Right hindlimb (tissue), 1 donor: ENCODE measurements at regions not wholly inside any gene's neighbourhood (a gene's known extent, or its start where the extent isn't known, plus 50 kb on each side); places are given as distances from the start of the nearest gene placed in this dataset.
"Not testable (repeated sequence)": the region's sequence is repeated elsewhere in the genome, so short reads cannot be mapped to it uniquely, and the experiment has no call there.

Experiments
- DNase-seq: peaks from one replicate; pipeline ENCODE4 v3.0.0-alpha.2; 2018

DNA sequence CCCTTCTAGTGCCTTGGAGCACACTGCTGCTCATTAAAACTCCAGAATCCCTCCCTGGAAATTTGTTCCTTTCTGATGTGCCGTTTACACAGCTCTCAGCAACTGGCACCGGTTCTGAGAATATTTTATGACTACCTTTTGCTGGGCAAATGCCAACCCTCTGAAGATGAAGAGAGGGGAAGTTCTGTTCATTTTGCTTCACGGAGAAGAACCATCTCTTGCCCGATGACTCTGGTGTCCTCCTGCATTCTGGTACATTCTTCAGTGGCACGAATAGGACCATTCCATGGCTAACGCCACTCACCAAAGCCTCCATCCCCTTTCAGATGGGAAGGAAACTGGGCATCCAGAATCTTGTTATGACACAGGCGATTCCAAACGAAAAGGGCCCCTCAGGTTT lies 96.2 kb upstream of the SIM2 start:
- DNase-seq, result no peak

DNA sequence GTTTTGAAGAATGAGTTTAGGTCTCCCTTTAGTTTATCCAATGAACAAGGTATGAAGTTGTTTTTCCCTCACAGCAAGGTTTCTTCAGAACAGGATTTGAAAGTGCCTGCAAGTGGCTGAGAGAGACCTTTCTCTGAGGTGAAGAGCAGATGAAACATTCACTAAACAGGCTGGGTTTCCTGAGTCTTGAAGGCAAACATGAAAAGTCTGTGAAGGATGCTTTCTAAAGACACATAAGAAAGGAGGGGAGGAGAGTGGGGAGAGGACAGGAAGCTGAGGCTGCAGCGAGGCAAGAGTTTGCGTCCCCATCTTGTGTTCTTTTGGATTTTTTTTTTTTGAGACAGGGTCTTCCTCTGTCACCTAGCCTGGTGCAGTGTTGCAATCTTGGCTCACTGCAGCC lies 95.7 kb upstream of the SIM2 start:
- no peak for DNase-seq

DNA sequence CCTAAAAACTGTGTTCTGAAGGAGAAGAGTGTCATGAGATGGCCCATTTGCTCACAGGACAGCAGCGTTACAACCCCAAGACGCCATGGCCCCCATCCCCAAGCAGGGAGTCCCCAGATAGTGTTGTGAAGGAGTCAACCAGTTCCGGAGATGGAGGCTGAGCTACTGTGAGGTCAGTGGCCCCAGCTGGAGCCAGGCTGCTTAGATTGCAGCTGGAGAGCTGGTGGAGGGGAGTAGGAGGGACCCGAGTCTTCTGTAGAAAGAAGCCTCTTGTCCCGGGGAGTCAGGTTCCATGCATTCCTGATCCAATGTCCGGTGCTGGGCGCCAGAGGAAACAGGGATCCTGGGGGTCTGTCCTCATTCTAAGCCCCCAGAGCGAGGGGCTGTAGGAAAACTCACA lies 93.5 kb upstream of the SIM2 start:
- no peak for DNase-seq

DNA sequence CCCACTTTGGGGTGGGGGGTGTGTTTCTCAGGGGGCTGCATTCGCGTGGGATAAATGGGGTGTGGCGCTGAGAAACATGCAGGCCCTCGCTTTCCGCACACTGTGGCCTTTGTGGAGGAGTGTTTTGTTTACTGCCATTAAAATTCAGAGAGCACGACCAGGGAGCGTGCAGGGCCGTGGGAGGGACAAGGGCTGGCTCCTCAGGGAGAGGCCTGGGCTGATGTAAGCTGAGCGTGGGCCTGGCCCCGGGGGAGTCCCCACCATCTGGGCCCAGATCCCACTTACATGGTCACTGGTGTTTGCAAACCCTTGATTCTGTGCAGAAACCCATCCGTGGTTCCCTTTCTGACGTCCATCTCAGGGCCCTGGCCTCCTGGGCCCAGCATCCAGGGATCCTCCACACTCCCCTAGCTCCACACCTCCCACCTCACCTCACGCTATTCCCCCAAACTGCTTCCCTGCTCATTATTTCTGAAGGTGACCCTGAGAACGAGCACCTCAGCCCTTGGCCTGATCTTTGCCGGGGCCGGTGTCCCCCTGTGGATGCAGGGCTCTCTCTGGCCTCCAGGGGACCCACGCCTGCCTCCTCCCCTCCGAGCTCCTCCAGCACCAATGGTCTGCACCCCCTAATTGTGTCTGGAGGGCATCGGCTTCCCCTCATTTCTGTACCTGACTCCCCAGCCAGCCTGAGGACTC lies 92.5 kb upstream of the SIM2 start:
- no peak for DNase-seq

DNA sequence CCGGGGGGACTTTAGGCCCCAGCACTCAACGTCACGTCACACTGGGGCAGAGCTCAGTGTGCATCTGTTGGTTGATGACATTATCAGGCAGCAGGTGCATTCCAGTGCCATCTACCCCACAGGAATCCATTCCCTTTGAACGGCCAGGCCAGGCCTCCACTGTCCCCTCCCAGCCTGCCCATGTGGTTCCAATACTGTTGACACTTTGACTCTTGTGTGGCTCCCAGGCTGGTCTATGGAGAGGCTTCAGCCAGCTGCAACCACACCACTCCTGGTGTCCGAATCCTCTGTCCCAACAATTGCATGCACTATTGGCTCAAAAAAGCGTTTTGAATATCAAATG lies 92.0 kb upstream of the SIM2 start:
- DNase-seq, result no peak

DNA sequence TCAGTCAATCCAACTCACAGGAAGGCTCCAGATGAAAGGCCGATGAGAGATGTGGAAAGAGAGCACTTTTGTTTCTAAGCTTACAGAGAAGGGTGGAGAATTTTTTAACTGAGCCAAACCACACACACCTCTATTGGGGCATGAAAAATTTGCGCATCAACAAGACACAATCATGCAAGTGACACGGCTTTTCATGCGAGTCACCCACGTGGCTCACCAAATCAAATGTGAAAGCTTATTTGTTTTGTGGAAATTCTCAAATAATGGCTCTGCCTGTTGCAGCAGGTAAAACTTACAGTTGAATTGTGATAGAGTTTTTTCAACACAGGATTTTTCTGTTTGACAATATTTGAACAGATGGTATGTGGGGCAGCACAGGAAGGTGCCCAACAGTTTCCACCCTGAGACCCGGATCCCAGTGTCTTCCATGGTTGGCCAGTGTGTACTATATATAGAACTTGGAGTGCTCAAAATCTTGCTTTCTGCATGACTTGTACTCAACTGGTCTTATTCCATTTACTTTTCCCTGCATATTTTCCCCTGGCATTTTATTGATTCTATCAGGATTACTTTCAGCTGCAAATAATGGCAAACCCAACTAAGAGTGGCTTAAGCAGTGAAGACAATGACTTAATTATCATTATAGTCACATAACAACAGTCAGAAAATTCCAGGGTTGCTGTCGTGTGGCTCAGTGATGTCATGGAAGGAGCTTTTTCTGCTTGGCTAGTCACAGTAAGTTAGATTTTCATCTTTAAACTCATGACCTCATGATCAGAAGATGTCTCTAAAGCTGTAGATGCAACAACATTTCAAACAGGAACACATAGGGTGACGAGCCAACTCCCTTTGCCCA lies 90.6 kb upstream of the SIM2 start:
- DNase-seq, result no peak

DNA sequence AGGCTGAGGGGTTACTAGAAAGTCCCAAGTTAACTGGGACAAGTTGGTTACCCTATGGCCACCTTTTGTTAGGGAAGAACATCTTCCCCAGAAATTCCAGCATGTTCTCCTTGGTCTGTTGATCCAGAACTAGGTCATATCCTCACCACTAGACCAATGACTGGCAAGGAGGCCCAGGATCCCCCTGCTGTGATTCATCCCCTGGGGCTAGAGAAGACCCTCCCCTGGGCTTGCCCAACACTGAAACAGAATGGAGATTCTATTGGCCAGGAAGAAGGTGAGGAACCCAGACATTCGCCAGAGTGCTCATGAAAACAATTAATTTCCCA lies 90.1 kb upstream of the SIM2 start:
- DNase-seq, result no peak

DNA sequence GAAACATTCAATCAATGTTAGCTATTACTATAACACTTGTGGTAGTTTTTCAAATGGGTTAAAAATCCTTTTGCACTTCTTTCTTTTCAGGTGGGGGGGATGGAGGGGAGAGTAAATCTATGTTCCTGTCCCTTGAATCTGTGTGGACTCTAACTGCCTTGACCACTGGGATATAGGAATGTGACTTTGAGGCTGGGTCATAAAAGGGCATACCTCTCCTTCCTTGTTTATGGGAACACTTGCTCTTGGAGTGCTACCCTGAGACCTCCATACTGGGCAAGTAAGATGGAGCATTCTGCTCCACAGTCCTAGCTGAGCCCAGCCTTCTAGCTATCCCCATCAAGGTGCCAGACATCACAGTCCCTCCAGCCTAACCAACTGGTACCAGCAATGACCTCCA lies 89.3 kb upstream of the SIM2 start:
- no peak for DNase-seq

DNA sequence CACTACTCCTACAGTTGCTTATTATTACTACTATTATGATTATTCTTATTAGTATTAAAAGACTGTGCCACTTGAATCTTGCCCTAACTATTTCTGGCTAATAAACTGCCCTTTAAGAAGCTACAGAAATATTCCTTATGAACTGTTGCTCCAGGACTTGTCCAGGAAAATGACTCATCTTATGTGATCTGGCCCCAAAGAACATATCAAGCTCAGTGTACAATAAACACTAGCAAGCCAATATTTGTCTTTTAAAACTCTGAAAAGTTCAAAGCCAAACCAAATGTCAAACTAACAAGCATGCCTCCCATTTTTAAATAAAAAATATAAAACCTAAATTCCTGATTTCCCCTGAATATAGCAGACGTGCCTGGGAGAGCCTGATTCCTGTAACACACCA lies 88.7 kb upstream of the SIM2 start:
- DNase-seq, result no peak

DNA sequence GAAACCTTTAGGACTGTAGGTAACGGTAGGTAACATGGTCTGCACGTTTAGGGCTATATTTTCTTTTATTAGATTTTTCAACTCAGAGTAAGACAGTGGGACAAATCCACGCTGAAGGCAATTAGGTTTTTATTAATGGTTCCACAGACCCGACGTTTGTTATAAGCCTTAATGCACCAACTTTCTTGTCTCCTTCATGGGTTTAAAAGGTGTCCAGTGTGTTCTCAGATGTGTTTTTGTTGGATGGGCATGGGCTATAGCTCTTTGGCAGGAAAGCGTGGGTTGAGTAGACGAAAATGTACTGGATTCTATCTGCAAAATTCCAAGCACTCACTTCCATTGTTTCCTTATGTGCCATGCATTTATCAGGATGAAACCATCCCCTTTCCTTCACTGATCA lies 88.0 kb upstream of the SIM2 start:
- DNase-seq, result no peak

DNA sequence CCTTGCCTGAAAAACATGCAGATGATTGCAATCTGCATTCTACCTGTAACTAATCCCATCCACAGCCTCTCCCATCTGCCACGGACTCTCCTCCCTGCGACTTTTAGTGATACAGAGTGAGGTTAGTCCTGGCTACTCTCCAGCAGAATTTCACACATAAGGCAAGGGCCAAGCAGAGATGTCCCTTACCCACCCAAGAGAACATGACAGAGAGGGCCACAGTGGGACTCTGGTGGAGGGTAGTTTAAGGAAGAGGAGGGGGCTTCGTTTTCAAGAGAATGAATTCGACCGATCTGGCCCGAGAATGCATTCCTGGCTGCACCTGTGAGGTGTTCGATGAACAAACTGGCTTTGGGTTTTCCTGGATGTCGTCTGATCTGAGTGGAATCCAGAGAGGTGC lies 87.5 kb upstream of the SIM2 start:
- no peak for DNase-seq

DNA sequence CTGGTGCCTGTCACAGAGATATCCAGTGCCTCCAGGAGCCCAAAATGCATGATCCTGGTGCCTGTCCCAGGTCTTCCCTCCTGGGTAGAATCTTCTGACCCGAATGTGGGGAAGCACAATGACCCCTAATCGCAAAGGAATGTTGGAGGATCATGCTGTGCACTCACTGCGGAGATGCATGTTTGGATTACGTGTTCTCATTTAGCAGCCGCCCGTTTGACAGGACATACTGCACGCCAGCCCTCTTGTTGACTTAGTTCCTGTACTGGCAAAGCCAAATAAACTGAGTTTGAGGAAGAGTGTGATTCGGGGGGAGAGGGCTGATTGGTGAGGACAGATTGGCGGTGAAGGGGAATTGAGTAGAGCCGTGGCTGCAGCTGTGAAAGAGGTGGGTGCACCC lies 85.9 kb upstream of the SIM2 start:
- no peak for DNase-seq

DNA sequence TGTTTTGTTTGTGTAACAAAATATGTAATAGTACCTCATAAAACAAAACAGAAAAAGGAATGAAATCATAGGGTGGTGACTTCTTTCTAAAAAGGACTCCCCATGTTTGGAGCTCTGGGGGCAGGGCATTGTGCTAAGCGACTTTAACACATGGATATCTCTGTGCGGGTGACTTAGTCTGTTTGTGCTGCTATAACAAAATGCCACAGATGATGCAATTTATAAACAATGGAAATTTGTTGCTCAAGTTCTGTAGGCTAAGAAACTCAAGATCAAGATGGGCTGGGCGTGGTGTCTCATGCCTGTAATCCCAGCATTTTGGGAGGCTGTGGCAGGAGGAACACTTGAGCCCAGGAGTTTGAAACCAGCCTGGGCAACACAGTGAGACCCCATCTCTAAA lies 85.4 kb upstream of the SIM2 start:
- DNase-seq, result no peak

DNA sequence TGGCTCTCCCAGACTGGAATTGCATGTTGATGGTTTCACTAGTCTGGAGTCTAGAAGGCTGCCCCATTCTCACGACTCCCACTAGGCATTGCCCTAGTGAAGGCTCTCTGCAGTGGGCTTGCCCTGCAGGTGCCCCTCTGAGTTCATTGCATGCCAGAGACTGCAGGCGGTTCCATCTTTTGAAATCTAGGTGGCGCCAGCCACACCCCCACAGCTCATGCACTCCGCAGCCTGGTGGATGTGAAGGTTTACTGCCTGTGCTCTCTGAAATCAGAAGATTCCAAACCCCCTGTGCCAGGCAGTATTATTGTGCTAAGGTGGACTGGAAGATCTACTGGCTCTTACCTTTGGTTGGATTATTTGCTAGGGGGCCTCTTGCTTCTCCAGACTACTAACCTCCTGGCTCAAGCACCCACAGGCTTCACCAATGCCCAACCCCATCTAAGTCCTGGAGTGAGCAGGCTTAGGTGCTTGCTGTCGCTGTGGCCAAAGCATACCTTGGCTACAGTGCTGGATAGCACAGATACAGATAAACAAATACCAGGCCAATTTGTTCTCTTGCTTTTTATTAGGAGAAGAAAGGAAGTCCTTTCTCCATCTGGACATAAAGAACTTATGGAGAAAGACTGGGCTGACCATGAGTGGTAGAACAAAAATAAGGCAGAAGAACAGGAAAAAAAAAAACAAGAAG lies 83.5 kb upstream of the SIM2 start:
- no peak for DNase-seq

DNA sequence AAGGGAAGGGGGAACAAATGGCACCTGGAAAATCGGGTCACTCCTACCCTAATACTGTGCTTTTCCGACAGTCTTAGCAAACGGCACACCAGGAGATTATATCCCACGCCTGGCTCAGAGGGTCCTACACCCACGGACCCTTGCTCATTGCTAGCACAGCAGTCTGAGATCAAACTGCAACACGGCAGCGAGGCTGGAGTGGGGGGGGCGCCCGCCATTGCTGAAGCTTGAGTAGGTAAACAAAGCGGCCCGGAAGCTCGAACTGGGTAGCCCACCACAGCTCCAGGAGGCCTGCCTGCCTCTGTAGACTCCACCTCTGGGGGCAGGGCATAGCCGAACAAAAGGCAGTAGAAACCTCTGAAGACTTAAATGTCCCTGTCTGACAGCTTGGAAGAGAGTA lies 82.1 kb upstream of the SIM2 start:
- not testable (repeated sequence) for DNase-seq

DNA sequence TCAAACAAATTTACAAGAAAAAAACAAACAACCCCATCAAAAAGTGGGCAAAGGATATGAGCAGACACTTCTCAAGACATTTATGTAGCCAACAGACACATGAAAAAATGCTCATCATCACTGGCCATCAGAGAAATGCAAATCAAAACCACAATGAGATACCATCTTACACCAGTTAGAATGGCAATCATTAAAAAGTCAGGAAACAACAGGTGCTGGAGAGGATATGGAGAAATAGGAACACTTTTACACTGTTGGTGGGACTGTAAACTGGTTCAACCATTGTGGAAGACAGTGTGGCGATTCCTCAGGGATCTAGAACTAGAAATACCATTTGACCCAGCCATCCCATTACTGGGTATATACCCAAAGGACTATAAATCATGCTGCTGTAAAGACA lies 77.1 kb upstream of the SIM2 start:
- not testable (repeated sequence) for DNase-seq

DNA sequence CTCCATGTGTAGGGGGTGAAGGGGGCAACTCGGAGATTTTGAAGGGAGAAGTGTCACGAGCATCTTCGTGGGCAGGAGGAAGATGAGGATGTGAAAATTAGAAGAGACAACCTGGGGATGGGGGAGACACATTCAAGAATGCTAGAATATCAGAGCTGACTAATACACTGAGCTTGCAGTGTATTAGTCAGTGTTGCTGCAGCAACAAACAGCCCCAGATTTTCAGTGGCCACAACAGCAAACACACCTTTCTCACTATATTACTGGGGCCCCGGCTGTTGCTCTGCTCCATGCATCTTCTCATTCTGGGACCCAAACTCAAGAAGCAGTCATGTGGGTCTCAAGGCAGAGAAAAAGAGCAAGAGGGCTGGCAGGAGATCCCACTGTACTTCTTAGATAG lies 74.8 kb upstream of the SIM2 start:
- no peak for DNase-seq

DNA sequence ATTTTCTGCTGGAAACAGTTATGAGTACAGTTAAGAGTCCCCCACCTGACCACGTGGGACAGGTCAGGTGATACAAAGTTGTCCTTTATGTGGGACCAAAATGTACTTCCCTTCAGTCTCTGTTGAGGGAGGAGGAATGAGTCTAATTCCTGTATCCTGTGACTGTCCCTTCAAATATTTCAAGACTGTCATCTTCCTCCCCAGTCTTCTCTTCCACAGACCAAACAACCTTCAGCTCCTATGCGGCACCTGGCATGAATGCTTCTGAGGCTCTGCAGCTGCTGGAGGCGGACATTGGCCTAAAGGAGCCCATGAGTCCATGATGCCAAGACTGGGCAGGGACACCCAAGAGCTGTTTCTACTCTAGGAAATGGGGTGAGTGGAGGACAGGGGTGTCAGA lies 72.1 kb upstream of the SIM2 start:
- DNase-seq, result no peak

DNA sequence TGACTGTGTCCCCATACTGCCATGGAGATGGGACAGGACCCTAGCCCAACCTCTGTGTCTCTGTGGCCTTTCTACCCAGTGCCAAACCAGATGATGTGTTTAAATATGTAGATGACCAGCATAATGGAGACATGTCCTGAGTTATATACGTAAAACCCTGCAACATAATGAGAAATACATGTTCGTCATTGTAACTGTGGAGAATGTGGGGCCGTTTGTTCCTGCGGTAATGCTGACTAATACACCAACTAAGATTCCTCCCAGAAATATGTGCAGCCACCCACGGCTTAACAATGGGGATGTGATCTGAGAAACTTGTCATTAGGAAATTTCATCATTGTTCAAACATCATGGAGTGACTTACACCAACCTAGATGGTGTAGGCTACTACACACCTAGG lies 71.7 kb upstream of the SIM2 start:
- DNase-seq, result no peak

DNA sequence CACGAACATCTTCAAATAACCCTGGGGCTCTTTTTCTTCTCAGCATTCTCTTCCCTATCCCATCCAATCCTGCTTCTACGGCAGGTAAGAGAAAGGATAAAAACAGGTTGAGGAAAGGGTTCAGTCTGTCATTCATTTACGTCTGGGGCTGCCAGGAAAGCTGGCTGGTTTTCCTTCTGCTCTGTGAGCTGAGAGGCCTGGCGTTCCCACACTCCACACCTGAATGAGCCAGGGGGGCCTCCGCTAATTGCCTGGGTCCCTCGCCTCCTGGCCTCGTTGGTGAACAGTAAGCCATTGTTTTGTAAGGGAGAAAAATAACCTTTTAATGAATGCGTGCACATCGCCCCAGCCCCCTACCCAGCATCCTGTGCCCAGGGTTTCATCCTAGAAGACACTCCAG lies 70.8 kb upstream of the SIM2 start:
- DNase-seq, result no peak

DNA sequence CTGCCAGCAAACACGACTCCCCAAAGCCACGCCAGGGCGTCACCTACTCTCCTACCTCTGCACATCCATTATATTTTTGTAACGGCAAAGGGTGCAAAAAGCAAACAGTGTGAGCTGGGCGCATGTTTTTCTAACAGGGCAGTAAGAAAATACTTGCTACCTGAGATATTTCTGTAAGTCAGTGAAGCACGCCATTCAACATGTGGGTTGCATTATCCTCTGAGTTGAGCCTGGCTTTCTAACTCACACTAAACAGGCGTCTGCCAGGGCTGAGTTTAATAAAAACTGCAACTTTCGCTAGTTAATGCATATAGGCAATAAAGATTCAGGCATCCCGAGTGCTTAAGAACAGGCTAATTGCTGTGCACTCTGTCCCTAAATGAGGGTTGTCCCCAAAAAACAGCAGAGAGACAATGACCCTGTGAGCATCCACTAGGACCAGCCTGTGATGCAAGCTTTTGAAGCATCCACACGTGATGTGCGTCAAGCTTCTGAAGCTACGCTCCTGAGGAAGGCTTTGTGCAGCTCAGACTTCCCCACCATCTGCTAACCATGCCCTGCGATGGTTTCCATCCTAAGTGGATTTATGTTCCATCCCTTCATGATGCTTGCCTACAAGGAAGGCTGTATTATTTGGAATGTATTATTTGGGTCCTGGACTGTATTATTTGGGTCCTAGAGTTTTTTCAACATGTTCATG lies 70.0 kb upstream of the SIM2 start:
- DNase-seq, result no peak

DNA sequence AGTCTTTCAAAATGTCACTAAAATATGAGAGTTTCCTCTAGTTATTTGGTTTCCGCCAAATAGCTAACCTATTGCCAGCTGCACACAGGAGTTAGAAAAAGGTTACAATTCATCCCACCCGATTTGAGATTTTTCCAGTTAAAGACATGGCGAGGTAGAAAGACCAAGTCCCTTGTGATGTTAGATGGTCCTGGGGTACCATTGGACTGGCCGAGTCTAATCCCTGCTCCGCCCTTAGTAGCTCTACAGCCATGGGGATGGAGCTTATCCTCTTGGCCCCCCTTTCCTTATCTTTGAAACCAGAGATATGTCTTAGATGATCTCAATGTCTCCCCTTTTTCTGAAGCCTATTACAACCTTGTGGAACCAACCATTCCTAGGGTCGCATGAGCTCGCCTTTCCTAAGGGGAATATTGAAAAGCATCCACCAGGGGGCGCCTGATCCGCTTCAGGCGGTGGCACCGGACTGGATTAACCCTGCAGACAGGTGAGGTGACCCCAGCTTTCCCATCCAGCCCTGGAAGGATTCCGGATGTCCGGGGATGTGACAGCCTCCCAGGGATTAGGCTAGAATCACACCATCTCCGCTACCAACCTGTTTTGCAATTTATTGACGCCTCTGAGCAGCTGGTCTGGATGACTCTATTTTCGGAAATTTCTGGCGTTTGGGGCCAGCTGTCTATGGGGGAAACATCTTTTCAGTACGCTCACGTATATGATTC lies 68.3 kb upstream of the SIM2 start:
- peak; percentile 34 for DNase-seq

DNA sequence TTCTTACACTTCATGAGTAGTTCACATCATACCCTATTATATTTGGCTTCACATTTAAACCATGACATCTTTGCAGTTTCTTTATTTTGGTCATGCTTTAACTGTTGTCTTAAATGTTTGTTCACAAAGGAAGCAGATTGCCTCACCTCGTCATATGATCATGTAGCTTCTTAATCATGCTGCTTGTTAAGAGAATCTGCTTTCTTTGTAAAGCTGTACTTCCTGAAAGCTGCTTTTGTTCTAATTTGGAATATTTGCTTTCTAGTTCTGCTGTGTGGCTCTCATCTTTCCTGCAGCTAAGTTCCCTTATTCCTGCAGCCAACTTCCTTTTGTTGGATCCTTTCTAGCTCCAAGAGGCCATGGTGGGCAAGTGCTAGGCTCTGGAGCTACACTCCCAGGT lies 62.9 kb upstream of the SIM2 start:
- DNase-seq, result no peak
